Daoy (cell line): ENCODE measurements at regions not wholly inside any gene's neighbourhood (a gene's known extent, or its start where the extent isn't known, plus 50 kb on each side); places are given as distances from the start of the nearest gene placed in this dataset.
"Not testable (repeated sequence)": the region's sequence is repeated elsewhere in the genome, so short reads cannot be mapped to it uniquely, and the experiment has no call there.

ENCODE experiments used
- DNase-seq: peaks from one replicate; pipeline ENCODE4 v3.0.0-alpha.2; 2015; ENCODE audit warnings: low read depth

GRCh38 chr22:22756551-22757201 is 112.3 kb downstream of the GGTLC2 start:
- DNase-seq: not testable (repeated sequence)

GRCh38 chr22:22758101-22758807 is 113.8 kb downstream of the GGTLC2 start:
- not testable (repeated sequence) for DNase-seq

- DNase-seq: no peak
These were observed 115.0 kb downstream of the GGTLC2 start for GRCh38 chr22:22759371-22759770.

- DNase-seq: no peak
These were observed 115.6 kb downstream of the GGTLC2 start for GRCh38 chr22:22759889-22760546.

GRCh38 chr22:22761606-22761962 is 117.2 kb downstream of the GGTLC2 start:
- no peak for DNase-seq

GRCh38 chr22:22761963-22762772 is 117.8 kb downstream of the GGTLC2 start:
- no peak for DNase-seq

GRCh38 chr22:22763512-22763911 is 119.1 kb downstream of the GGTLC2 start:
- DNase-seq: no peak

- DNase-seq: no peak
These were observed 119.7 kb downstream of the GGTLC2 start for GRCh38 chr22:22764085-22764484.

GRCh38 chr22:22767876-22768602 is 119.6 kb upstream of the IGLL5 start:
- peak; percentile 21 for DNase-seq

GRCh38 chr22:22768885-22769284 is 118.7 kb upstream of the IGLL5 start:
- no peak for DNase-seq

GRCh38 chr22:22769434-22770279 is 118.0 kb upstream of the IGLL5 start:
- DNase-seq: no peak

- DNase-seq: peak; percentile 32
These were observed 117.2 kb upstream of the IGLL5 start for GRCh38 chr22:22770280-22770871.

- DNase-seq: no peak
These were observed 116.7 kb upstream of the IGLL5 start for GRCh38 chr22:22770881-22771280.

- no peak for DNase-seq
These were observed 115.8 kb upstream of the IGLL5 start for GRCh38 chr22:22771696-22772377.

GRCh38 chr22:22772396-22772795 is 115.2 kb upstream of the IGLL5 start:
- DNase-seq: no peak

- DNase-seq: no peak
These were observed 114.7 kb upstream of the IGLL5 start for GRCh38 chr22:22772883-22773282.

- no peak for DNase-seq
These were observed 114.2 kb upstream of the IGLL5 start for GRCh38 chr22:22773427-22773826.

GRCh38 chr22:22773979-22774604 is 113.5 kb upstream of the IGLL5 start:
- DNase-seq: no peak

GRCh38 chr22:22774762-22775161 is 112.9 kb upstream of the IGLL5 start:
- not testable (repeated sequence) for DNase-seq
